ENCODE measurements at regions not wholly inside any gene's neighbourhood (a gene's known extent, or its start where the extent isn't known, plus 50 kb on each side); places are given as distances from the start of the nearest gene placed in this dataset.

DNA sequence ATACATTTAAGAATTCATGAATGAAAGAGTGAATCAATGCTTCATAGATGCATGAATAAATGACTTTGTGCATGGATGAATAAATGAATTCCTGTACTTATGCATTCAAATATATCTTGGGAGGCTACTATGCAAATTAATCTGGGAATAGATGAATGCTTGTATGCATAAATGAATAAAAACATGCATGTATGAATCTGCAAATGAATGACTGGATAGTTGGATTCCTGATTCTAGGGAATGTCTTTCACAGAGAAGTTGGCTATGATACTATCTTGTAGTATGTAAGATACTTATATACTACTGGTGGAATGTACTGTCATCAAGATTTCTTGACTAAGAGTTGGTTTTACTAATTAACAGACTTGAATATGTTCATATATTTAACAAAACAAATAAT lies 75.3 kb upstream of the ASTN2 start:
- H3K4me3 ChIP-seq (ENCODE audit: low read depth, low read length): no peak overlapping the region
- no peak for TF ChIP-seq CTCF (IDR thresholded peaks at IDR 0.05; ENCODE audit: borderline replicate concordance, insufficient read depth, low read depth, low read length)

DNA sequence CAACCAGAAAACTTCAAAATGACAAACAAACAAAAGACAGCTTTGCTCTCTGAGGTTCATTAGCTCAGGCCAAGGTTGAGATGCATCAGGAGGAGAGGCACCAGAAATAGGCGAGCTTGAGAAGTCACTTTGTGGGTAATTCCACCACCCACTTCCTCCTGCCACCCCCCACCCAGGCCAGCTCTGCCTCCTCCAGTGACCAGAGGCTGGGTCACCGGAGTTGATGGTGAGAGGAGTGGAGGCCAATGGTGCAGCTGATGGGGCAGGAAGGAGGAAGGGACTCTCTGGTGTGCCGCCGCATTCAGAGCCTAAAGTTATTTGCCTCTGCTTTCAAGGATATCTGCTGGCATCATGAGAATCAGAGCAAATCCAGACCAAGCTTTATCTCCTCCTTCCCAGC lies 73.8 kb upstream of the ASTN2 start:
- no peak for TF ChIP-seq CTCF (IDR thresholded peaks at IDR 0.05; ENCODE audit: borderline replicate concordance, insufficient read depth, low read depth, low read length)
- no peak overlapping the region for H3K4me3 ChIP-seq (ENCODE audit: low read depth, low read length)

DNA sequence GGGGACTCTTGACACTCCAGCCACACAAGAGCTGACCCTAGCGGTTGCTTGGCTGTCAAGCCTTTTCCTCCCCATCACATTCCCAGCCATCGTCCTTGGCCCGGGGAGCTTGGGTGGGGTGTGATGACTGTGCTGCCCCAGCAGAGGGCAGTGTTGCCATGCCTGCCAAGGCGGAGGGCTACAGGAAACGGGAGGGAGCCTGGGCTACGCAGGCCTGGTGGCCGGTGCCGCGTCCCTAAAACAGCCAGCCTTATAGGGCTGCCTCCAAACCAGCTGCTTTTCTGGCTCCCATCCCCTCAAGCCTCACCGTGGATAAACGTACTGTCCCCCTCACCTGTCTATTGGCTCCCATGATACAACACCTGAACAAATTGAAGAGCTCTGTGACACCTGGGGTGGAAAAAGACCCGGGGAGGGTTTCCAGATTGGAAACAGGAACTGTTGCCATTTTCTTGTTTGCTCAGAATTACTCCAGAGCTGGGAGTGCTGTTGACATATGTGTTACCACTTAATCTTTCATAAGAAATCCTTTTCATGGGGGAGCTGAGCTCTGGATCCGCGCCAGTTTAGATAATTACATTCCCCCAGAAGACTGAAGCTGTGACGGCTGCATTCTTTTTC lies 72.8 kb upstream of the ASTN2 start:
- peak; percentile 99 for TF ChIP-seq CTCF (IDR thresholded peaks at IDR 0.05; ENCODE audit: borderline replicate concordance, insufficient read depth, low read depth, low read length)
- H3K4me3 ChIP-seq (ENCODE audit: low read depth, low read length): no peak overlapping the region

GRCh38 chr9:117486426-117486825 lies 71.6 kb upstream of the ASTN2 start:
- no peak overlapping the region for H3K4me3 ChIP-seq (ENCODE audit: low read depth, low read length)
- no peak for TF ChIP-seq CTCF (IDR thresholded peaks at IDR 0.05; ENCODE audit: borderline replicate concordance, insufficient read depth, low read depth, low read length)

DNA sequence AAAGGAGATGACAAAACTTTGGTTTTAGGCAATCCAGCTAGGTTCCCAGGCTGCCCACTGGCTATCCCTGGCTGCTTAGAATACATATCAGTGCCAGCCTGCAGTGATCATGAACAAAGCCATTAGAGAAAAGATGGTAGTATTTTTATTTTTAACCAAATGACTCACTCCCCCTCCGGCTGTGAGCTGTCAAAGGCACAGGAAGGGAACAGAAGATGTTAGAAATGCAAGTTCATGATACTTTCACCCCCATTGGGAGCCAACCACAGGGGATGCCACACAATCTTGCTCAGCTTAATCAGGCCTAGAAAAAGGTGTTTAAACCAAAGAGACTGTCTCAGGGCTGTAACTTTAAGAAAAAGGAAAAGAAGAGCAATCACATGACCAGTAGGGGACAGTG lies 70.3 kb upstream of the ASTN2 start:
- no peak overlapping the region for H3K4me3 ChIP-seq (ENCODE audit: low read depth, low read length)

DNA sequence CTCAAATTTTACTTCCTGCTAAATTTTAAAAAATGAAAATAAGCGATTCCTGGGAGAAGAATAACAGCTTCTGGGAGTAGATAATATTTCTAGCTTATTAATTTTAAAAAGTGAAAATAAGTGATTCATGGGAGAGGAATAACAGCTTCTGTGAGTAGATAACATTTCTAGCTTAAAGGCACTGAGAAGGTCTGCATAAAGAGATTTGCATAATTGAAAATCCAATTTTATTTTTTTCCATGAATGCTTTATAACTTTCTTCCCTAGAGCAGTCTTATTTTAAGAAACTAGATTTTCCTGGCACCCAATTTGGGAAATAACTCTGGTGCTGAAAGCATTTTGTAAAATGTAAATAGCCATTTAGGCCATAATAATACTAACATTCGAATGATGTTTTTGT lies 65.9 kb upstream of the ASTN2 start:
- no peak for TF ChIP-seq CTCF (IDR thresholded peaks at IDR 0.05; ENCODE audit: borderline replicate concordance, insufficient read depth, low read depth, low read length)
- H3K4me3 ChIP-seq (ENCODE audit: low read depth, low read length): no peak overlapping the region

More for the DNA sequence above, 70.3 kb upstream of the ASTN2 start:
- TF ChIP-seq CTCF (IDR thresholded peaks at IDR 0.05; ENCODE audit: borderline replicate concordance, insufficient read depth, low read depth, low read length): no peak

DNA sequence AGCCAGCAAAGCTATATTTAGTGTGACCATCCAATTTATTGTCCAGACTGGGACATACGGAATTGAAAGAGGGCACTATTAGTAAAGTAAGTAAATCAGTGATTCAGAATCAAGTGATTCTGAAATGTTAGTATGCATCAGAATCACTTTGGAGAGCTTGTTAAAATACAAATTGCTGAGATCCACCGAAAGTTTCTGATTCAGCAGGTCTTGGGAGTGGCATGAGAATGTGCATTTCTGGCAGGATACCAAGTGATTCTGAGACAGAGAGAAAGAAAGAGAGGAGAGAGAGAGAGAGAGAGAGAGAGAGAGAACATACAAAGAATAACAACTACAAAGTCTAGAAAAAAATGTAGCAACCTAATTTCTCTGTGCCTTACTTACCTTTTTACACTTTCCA lies 65.4 kb upstream of the ASTN2 start:
- no peak for TF ChIP-seq CTCF (IDR thresholded peaks at IDR 0.05; ENCODE audit: borderline replicate concordance, insufficient read depth, low read depth, low read length)
- H3K4me3 ChIP-seq (ENCODE audit: low read depth, low read length): no peak overlapping the region
